ENCODE measurements at regions not wholly inside any gene's neighbourhood (a gene's known extent, or its start where the extent isn't known, plus 50 kb on each side); places are given as distances from the start of the nearest gene placed in this dataset.

GRCh38 chr4:10207116-10207515, 90.5 kb upstream of the WDR1 start (continued):
- TF ChIP-seq, protein P1, sequence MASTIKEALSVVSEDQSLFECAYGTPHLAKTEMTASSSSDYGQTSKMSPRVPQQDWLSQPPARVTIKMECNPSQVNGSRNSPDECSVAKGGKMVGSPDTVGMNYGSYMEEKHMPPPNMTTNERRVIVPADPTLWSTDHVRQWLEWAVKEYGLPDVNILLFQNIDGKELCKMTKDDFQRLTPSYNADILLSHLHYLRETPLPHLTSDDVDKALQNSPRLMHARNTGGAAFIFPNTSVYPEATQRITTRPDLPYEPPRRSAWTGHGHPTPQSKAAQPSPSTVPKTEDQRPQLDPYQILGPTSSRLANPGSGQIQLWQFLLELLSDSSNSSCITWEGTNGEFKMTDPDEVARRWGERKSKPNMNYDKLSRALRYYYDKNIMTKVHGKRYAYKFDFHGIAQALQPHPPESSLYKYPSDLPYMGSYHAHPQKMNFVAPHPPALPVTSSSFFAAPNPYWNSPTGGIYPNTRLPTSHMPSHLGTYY (CRISPR knock-in tag; IDR thresholded peaks at IDR 0.05): no peak
- TF ChIP-seq ZNF532 (CRISPR knock-in tag; IDR thresholded peaks at IDR 0.05; ENCODE audit: borderline replicate concordance) (no peak), NFATC4 (CRISPR knock-in tag; IDR thresholded peaks at IDR 0.05) (no peak), ZNF423 (CRISPR knock-in tag; IDR thresholded peaks at IDR 0.05) (no peak), STAT6 (CRISPR knock-in tag; conservative IDR thresholded peaks at IDR 0.05; ENCODE audit: low read depth) (no peak), GABPB1 (CRISPR knock-in tag; IDR thresholded peaks at IDR 0.05) (no peak), AR (CRISPR knock-in tag; IDR thresholded peaks at IDR 0.05) (no peak), ETV6 (CRISPR knock-in tag; IDR thresholded peaks at IDR 0.05) (no peak), AFF4 (CRISPR knock-in tag; IDR thresholded peaks at IDR 0.05; ENCODE audit: borderline replicate concordance) (no peak)

DNA sequence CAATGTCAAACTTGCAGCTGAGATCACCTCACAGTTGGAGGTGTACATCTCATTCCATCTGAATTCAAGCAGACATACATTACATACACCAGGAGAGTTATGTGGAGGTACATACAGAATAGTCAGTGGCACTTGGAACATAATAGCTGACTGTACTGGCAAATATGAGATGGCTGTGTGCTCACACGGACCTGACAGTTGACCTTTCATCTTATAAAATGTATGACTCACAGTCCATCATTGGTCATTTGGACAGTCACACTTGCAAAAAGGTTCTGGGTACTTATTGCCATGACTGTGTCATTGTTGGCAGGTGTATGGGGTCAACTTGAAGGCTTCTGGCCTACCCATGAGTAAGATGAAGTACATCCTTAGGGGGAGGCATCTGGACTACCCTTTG, 88.6 kb upstream of the WDR1 start:
- peaks cover 10% of the 10 kb centered on the region for H3K27me3 Mint-ChIP-seq (ENCODE audit: low read depth)
- ChIA-PET POLR2A (no interaction called here), CTCF (no interaction called here)
- H3K4me3 Mint-ChIP-seq: no peak overlapping the region
- no peak overlapping the region for H3K27ac Mint-ChIP-seq
- H3K9me3 Mint-ChIP-seq: peaks cover 68% of the 10 kb centered on the region
- ATAC-seq: no peak
- peaks cover 19% of the 10 kb centered on the region for H3K36me3 Mint-ChIP-seq
- DNase-seq (ENCODE audit: low spot score): no peak
- no peaks in the 10 kb centered on the region for H3K4me1 Mint-ChIP-seq
- TF ChIP-seq FOXK1 (CRISPR knock-in tag; IDR thresholded peaks at IDR 0.05) (no peak), NFYB (CRISPR knock-in tag; conservative IDR thresholded peaks at IDR 0.05; ENCODE audit: low read depth) (no peak), TCF7 (CRISPR knock-in tag; IDR thresholded peaks at IDR 0.05; ENCODE audit: low read depth) (no peak), ZNF671 (CRISPR knock-in tag; IDR thresholded peaks at IDR 0.05) (no peak), FOXJ3 (CRISPR knock-in tag; IDR thresholded peaks at IDR 0.05; ENCODE audit: borderline replicate concordance) (no peak), ZNF138 (CRISPR knock-in tag; conservative IDR thresholded peaks at IDR 0.05) (no peak), CBFB (CRISPR knock-in tag; IDR thresholded peaks at IDR 0.05; ENCODE audit: low read depth) (no peak), ZNF317 (CRISPR knock-in tag; IDR thresholded peaks at IDR 0.05; ENCODE audit: borderline replicate concordance, low read depth) (no peak), NFE2L1 (CRISPR knock-in tag; IDR thresholded peaks at IDR 0.05) (no peak), ZNF219 (CRISPR knock-in tag; IDR thresholded peaks at IDR 0.05; ENCODE audit: borderline replicate concordance) (no peak), MYBL2 (CRISPR knock-in tag; IDR thresholded peaks at IDR 0.05) (no peak)
- TF ChIP-seq, protein P2, sequence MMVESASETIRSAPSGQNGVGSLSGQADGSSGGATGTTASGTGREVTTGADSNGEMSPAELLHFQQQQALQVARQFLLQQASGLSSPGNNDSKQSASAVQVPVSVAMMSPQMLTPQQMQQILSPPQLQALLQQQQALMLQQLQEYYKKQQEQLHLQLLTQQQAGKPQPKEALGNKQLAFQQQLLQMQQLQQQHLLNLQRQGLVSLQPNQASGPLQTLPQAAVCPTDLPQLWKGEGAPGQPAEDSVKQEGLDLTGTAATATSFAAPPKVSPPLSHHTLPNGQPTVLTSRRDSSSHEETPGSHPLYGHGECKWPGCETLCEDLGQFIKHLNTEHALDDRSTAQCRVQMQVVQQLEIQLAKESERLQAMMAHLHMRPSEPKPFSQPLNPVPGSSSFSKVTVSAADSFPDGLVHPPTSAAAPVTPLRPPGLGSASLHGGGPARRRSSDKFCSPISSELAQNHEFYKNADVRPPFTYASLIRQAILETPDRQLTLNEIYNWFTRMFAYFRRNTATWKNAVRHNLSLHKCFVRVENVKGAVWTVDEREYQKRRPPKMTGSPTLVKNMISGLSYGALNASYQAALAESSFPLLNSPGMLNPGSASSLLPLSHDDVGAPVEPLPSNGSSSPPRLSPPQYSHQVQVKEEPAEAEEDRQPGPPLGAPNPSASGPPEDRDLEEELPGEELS (CRISPR knock-in tag; IDR thresholded peaks at IDR 0.05): no peak

All from WTC11 (cell line).